ENCODE measurements at regions not wholly inside any gene's neighbourhood (a gene's known extent, or its start where the extent isn't known, plus 50 kb on each side); places are given as distances from the start of the nearest gene placed in this dataset.

- Histone ChIP-seq H3K4me3 (ENCODE audit: insufficient read depth, low read depth, low read length) (no peak overlapping the region), H3K79me1 (ENCODE audit: low read depth in 1 of 2, low read length in 2 of 2) (no peaks in the 10 kb centered on the region), H4K8ac (ENCODE audit: low read depth in 2 of 2, low read length in 2 of 2) (no peak overlapping the region), H4K91ac (ENCODE audit: insufficient read depth, low read depth, low read length) (no peak overlapping the region), H2BK20ac (ENCODE audit: low read depth, low read length) (no peak overlapping the region), H3K23ac (ENCODE audit: low read depth, low read length) (no peak overlapping the region), H2BK15ac (ENCODE audit: low read depth, low read length) (no peak overlapping the region), H2AFZ (replicated peaks; ENCODE audit: low read length, poor library complexity) (no peak overlapping the region), H4K20me1 (ENCODE audit: insufficient read depth, low read length) (no peaks in the 10 kb centered on the region), H3K56ac (ENCODE audit: extremely low read depth, insufficient read depth, low read length) (no peak overlapping the region), H4K5ac (ENCODE audit: low read depth, low read length) (no peak overlapping the region), H2BK5ac (ENCODE audit: low read depth, low read length, poor library complexity, severe bottlenecking) (no peak overlapping the region), H3K4ac (ENCODE audit: low read depth, low read length) (no peak overlapping the region), H3K27ac (ENCODE audit: insufficient read depth, low read length) (no peak overlapping the region), H2AK9ac (replicated peaks; ENCODE audit: low read depth, low read length, poor library complexity) (no peak overlapping the region), H3K9ac (ENCODE audit: low read depth, low read length) (no peak overlapping the region), H3K27me3 (ENCODE audit: control insufficient read depth, insufficient read depth, low read length) (peaks cover 9% of the 10 kb centered on the region), H2AK5ac (ENCODE audit: low read depth, low read length) (no peak overlapping the region), H3K14ac (replicated peaks; ENCODE audit: low read depth, low read length) (no peak overlapping the region), H3K9me3 (ENCODE audit: control insufficient read depth, insufficient read depth, low read length) (no peaks in the 10 kb centered on the region), H3K4me2 (ENCODE audit: low read depth, low read length) (no peak overlapping the region), H2BK120ac (ENCODE audit: low read depth, low read length) (no peak overlapping the region), H3K4me1 (ENCODE audit: control insufficient read depth, insufficient read depth, low read length) (no peaks in the 10 kb centered on the region), H3K18ac (ENCODE audit: low read depth, low read length) (no peak overlapping the region), H3K9me1 (ENCODE audit: insufficient read depth, low read length) (no peaks in the 10 kb centered on the region), H3K36me3 (ENCODE audit: control insufficient read depth, insufficient read depth, low read length) (no peaks in the 10 kb centered on the region)
- no peak for TF ChIP-seq POLR2A (IDR thresholded peaks at IDR 0.05; ENCODE audit: low read depth, low read length)
- no peak for TF ChIP-seq BHLHE40 (IDR thresholded peaks at IDR 0.05; ENCODE audit: low read depth, low read length)
- no peak for TF ChIP-seq FOS (IDR thresholded peaks at IDR 0.05; ENCODE audit: low read depth, low read length)
- TF ChIP-seq SMC3 (IDR thresholded peaks at IDR 0.05; ENCODE audit: low read depth, low read length): no peak
- no peak for TF ChIP-seq ELK1 (IDR thresholded peaks at IDR 0.05; ENCODE audit: borderline replicate concordance, low read depth, low read length)
- no peak for TF ChIP-seq NFE2L2 (IDR thresholded peaks at IDR 0.05; ENCODE audit: low read depth, low read length)
- no peak for TF ChIP-seq CEBPB (IDR thresholded peaks at IDR 0.05; ENCODE audit: low read depth, low read length)
- no peak for TF ChIP-seq USF2 (IDR thresholded peaks at IDR 0.05; ENCODE audit: low read depth, low read length)
- TF ChIP-seq RCOR1 (IDR thresholded peaks at IDR 0.05; ENCODE audit: insufficient replicate concordance, low read length): no peak
- TF ChIP-seq CHD1 (IDR thresholded peaks at IDR 0.05; ENCODE audit: low read depth, low read length): no peak
- TF ChIP-seq RFX5 (IDR thresholded peaks at IDR 0.05; ENCODE audit: low read depth, low read length): no peak
- TF ChIP-seq CTCF (conservative IDR thresholded peaks at IDR 0.05; ENCODE audit: low read depth, low read length): no peak
- TF ChIP-seq MAZ (IDR thresholded peaks at IDR 0.05; ENCODE audit: borderline replicate concordance, low read depth, low read length): no peak
- TF ChIP-seq RAD21 (IDR thresholded peaks at IDR 0.05; ENCODE audit: low read length): no peak
- ChIA-PET POLR2A (ENCODE audit: unreplicated experiment) (no interaction called here), CTCF (no interaction called here)
- 14% methylated on average over 1 of the region's 2 CpGs; no CpG with 5 or more reads in 1 of the 2 experiments for WGBS, 2 experiments (ENCODE audit: extremely low coverage in 2 of 2, insufficient read length in 1 of 2)
- DNase-seq (no peak), ATAC-seq (ENCODE audit: low read depth) (no peak)
- intact Hi-C loops (cut with micrococcal nuclease): no loop called here
- BruUV-seq (replicated peaks): no TSS peak
- in situ Hi-C loops (cut with MboI; ENCODE audit: low sequenced_read_pairs): no loop called here
- dilution Hi-C loops (cut with HindIII; ENCODE audit: low sequenced_read_pairs, unreplicated experiment): no loop called here
Observed at GRCh38 chr18:56487801-56488200, 150.6 kb downstream of the TXNL1 start.

Measured in IMR-90 (cell line).